ENCODE measurements at regions not wholly inside any gene's neighbourhood (a gene's known extent, or its start where the extent isn't known, plus 50 kb on each side); places are given as distances from the start of the nearest gene placed in this dataset.
"Not testable (repeated sequence)": the region's sequence is repeated elsewhere in the genome, so short reads cannot be mapped to it uniquely, and the experiment has no call there.

DNA sequence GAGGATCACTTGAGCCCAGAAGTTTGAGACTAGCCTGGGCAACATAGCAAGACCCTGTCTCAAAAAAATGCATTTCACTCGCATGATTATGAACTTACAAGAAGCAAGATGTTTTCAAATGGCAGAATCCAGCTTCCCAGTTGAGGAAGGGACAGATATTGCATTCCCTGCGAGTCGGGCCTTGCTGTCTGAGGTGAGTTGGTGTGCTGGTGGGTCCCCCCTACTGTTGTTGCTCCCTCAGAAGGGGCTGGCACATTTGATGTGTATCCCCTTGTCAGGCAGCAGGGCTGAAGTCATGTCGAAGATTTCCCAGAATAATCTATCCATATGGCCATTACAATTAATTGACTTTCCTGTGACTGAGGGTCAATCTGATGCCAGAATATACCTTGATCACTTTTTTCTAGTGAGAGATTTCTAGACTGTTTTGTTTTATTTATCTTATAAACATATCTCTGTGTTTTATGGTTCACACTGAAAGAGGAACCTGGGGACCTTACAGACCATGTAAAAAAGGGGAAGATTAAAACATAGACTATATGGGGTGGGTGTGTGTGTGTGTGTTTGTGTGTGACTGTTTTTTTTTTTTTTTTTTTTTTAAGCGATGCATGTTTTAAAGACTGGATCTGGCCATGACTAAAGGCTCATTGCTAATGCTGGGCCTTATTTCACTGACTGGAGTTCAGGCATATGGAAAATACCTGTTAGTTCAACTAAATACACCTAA is 112.1 kb upstream of the MRPS22 start:
- POLR2A ChIA-PET = no interaction called here
- peaks cover 5% of the 10 kb centered on the region for H3K27me3 ChIP-seq (ENCODE audit: control insufficient read depth, insufficient read depth, low read length)
- no peak for TF ChIP-seq CTCF (IDR thresholded peaks at IDR 0.05; ENCODE audit: low read depth, low read length)
- H3K4me3 ChIP-seq (ENCODE audit: low read depth, low read length) = no peak overlapping the region
- DNase-seq (ENCODE audit: low read depth, low spot score) = no peak
- no peak overlapping the region for H3K27ac ChIP-seq (ENCODE audit: low read depth, low read length)
- CTCF ChIA-PET = no interaction called here
- no peaks in the 10 kb centered on the region for H3K9me3 ChIP-seq (ENCODE audit: control insufficient read depth, insufficient read depth, low read length)

- H3K9me3 ChIP-seq (ENCODE audit: control insufficient read depth, insufficient read depth, low read length); H3K27ac ChIP-seq (ENCODE audit: low read depth, low read length); CTCF ChIA-PET; POLR2A ChIA-PET; H3K4me3 ChIP-seq (ENCODE audit: low read depth, low read length); H3K27me3 ChIP-seq (ENCODE audit: control insufficient read depth, insufficient read depth, low read length); DNase-seq (ENCODE audit: low read depth, low spot score): not testable (repeated sequence)
These were observed 111.5 kb upstream of the MRPS22 start for GRCh38 chr3:139232341-139232740.

GRCh38 chr3:139234491-139234890 is 109.3 kb upstream of the MRPS22 start:
- Histone ChIP-seq H3K27me3 (ENCODE audit: control insufficient read depth, insufficient read depth, low read length) (peaks cover 21% of the 10 kb centered on the region), H3K4me3 (ENCODE audit: low read depth, low read length) (no peak overlapping the region), H3K9me3 (ENCODE audit: control insufficient read depth, insufficient read depth, low read length) (no peaks in the 10 kb centered on the region), H3K27ac (ENCODE audit: low read depth, low read length) (no peak overlapping the region)
- TF ChIP-seq CTCF (IDR thresholded peaks at IDR 0.05; ENCODE audit: low read depth, low read length) = no peak
- ChIA-PET CTCF (no interaction called here), POLR2A (no interaction called here)
- no peak for DNase-seq (ENCODE audit: low read depth, low spot score)

DNA sequence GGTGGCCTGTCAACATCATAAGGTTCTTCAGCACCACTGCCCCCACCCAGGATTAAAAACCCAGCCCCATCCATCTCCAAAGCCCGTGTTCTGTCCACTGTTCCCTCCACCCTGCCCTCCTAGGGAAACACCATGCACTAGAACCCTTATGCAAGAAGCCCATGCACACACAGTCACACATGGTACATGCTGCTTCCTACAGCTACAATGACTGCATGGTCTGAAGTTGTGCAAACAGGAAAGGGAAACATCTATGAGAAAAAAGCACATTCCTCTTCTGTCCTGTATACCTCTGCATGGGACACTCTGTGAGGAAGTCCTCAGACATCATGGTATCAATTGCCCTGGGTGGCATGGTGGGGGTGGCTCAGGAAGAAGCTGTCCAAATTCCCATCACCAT is 108.6 kb upstream of the MRPS22 start:
- CTCF ChIA-PET = no interaction called here
- H3K9me3 ChIP-seq (ENCODE audit: control insufficient read depth, insufficient read depth, low read length) = no peaks in the 10 kb centered on the region
- H3K4me3 ChIP-seq (ENCODE audit: low read depth, low read length) = no peak overlapping the region
- DNase-seq (ENCODE audit: low read depth, low spot score) = no peak
- POLR2A ChIA-PET = no interaction called here
- peaks cover 19% of the 10 kb centered on the region for H3K27me3 ChIP-seq (ENCODE audit: control insufficient read depth, insufficient read depth, low read length)
- TF ChIP-seq CTCF (IDR thresholded peaks at IDR 0.05; ENCODE audit: low read depth, low read length) = no peak
- no peak overlapping the region for H3K27ac ChIP-seq (ENCODE audit: low read depth, low read length)

DNA sequence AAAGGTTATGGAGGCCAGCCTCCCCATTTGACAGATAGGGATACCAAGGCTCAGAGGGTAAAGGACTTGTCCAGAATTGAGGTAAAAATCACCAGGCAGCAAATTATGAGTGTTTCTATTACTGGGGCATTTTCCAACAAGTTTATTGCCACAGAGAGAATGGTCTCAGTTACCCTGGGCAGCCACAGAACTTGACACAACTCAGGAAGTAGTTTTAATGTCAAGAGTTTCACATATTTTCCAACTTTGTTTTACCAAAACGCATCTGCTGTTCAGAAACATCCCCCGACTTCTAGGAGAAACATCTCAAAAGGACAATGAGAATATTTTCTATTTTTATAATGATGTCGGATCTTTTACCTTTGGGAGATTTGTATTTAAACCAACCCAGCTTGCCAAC is 107.5 kb upstream of the MRPS22 start:
- CTCF ChIA-PET = no interaction called here
- DNase-seq (ENCODE audit: low read depth, low spot score) = no peak
- POLR2A ChIA-PET = no interaction called here
- no peaks in the 10 kb centered on the region for H3K9me3 ChIP-seq (ENCODE audit: control insufficient read depth, insufficient read depth, low read length)
- TF ChIP-seq CTCF (IDR thresholded peaks at IDR 0.05; ENCODE audit: low read depth, low read length) = no peak
- peaks cover 16% of the 10 kb centered on the region for H3K27me3 ChIP-seq (ENCODE audit: control insufficient read depth, insufficient read depth, low read length)
- H3K4me3 ChIP-seq (ENCODE audit: low read depth, low read length) = no peak overlapping the region
- H3K27ac ChIP-seq (ENCODE audit: low read depth, low read length) = no peak overlapping the region

Data from AG04450 (cell line).